Astrocyte of the cerebellum (primary cell): ENCODE measurements at regions not wholly inside any gene's neighbourhood (a gene's known extent, or its start where the extent isn't known, plus 50 kb on each side); places are given as distances from the start of the nearest gene placed in this dataset.
"Not testable (repeated sequence)": the region's sequence is repeated elsewhere in the genome, so short reads cannot be mapped to it uniquely, and the experiment has no call there.

Experiments
- DNase-seq: peaks from one replicate; pipeline ENCODE4 v3.0.0-alpha.2; 2011; ENCODE audit warnings: low read depth
- H3K4me3 ChIP-seq: 2 replicates; pipeline ENCODE4 v1.5.1; 2011; ENCODE audit warnings: mild to moderate bottlenecking, low read depth, low read length, moderate library complexity
- CTCF ChIP-seq: IDR thresholded peaks from 2 replicates; pipeline ENCODE4 v1.5.1; 2012; ENCODE audit warnings: low read length, low read depth, moderate library complexity, mild to moderate bottlenecking; ENCODE audit errors: missing control alignments
- in situ Hi-C: cut with HindIII; loops from 2 replicates; pipeline ENCODE4 v1.10.0; 2017; ENCODE audit warnings: low sequenced_read_pairs

- DNase-seq: no peak
- TF ChIP-seq CTCF: no peak
- in situ Hi-C loops: no loop called here
- H3K4me3 ChIP-seq: no peak overlapping the region
Observed at GRCh38 chr4:44984083-44984482, 257.7 kb upstream of the GNPDA2 start.

DNA sequence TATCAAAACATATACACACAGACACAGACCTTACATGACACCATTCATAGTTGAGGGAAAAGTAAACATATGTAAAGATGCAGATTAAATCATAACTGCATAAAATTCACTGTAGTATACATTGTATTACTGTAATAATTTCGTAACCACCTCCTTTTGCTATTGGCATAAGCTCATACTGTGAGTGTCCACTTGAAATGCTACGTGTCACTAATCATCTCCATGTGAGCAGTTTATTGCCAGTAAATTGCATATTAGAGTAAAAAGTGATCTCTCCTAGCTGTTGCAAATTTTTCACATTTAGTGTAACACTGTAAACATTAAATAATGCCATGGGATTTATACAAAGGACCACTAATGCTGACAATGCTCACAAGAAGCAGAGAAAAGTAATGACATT lies 256.7 kb upstream of the GNPDA2 start:
- in situ Hi-C loops: no loop called here
- no peak overlapping the region for H3K4me3 ChIP-seq
- DNase-seq: no peak
- TF ChIP-seq CTCF: no peak

DNA sequence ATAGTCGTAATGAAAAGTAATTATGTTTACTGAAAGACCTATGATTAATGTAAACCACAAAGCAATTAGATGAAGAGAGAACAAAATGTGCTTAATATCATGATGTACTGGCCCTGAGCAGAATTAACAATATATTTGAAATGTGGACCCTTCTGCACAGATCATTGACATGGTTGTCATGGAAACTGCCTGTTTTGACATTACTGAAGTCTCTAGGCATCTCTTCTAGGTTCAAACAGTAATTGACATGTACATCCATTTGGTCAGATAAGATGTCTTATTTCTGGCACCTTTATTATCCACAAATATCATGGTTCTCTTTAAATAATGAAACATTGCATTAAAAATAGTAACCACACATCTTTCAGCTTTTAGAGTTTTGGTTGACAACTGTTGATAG lies 251.7 kb upstream of the GNPDA2 start:
- H3K4me3 ChIP-seq: no peak overlapping the region
- TF ChIP-seq CTCF: no peak
- DNase-seq: no peak
- in situ Hi-C loops: no loop called here

DNA sequence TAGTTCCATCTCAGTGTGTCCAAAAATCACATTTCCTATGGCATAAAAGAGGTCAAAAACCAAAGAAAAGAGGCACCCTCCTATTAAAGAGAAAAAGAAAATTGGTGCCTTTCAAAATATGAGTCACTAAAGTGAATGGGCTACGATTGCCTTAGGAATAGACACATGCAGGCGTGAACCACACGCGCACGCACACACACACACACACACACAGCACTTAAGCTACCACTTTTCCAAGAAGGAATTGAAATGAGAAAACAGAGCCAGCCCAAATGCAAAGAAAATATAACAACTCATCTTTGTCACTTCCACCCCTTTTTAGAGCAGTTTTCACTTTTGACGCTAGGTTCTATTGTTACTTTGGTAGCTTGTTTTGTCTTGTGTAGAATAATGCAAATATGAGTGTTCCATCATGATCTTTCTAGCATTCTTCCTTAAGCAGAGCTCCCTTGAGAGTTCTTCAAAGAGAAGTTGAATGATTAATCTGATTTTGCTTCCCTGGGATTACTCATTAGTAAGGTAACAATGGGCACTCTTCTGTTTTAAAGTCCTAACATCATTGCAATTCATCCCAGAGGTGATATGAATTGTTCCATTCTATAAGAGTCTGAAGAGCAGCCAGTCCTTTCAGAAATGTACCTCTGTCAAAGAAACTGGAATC lies 239.2 kb upstream of the GNPDA2 start:
- in situ Hi-C loops: loop anchor here (5.0 kb wide), 1 partner anchor 117 kb away; no protein-coding TSS in a partner anchor
- no peak overlapping the region for H3K4me3 ChIP-seq
- DNase-seq: no peak
- TF ChIP-seq CTCF: no peak

DNA sequence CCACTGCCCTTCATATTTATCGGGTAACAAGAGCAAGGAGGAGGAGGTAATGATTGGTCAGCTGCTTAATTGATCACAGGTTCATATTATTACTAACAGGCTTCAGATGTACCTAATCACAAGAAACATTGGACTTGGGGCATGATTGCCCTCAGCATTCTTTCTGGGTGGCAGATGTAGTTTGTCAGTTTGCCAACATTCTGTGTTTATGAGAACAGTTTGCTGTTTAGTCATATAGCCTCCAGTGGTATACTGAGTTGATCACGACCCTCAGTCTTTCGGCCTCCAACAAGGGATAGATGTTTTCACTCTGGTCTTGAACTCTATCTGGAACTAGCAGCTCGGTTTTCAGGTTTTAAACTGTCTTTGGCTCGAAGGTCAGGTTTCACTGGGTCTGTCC lies 237.7 kb upstream of the GNPDA2 start:
- DNase-seq, in situ Hi-C loops, H3K4me3 ChIP-seq: not testable (repeated sequence)

DNA sequence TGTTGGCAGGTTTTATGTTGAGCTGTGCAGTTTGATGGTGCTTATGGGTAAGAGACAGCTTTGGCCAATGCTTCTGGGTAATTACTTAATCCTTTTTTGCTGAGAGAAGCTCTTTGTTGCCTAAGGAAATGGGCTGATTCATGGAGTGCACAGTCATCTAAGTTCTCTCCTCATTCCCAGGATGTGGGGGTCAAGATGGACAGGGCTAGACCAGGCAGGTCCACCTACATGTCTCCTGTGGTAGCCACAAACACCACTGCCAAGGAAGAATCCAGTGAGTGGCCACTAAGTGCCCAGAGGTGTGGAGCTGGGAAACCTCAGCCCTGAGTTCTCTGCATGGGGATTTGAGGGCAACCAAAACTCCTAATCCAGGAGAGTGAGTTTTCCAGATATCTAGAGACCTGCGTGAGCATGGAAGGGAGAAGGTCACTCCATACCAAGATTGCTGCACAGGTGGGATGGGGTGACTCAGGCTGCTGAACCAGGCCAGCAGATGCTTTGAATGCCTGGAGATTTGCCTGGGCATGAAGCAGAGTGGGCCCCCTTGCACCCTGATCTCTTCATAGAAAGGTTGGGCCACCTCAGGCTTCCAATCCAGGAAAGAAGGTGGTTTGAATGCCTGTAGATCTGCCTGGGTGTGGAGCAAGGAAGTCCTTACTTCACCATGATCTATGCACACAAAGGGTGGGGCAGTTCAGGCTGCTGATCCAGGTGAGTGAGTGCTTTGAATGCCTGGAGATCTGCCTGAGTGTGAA lies 234.8 kb upstream of the GNPDA2 start:
- DNase-seq: no peak
- in situ Hi-C loops: no loop called here
- no peak overlapping the region for H3K4me3 ChIP-seq
- no peak for TF ChIP-seq CTCF

GRCh38 chr4:44931720-44932119 lies 205.4 kb upstream of the GNPDA2 start:
- H3K4me3 ChIP-seq: no peak overlapping the region
- no peak for TF ChIP-seq CTCF
- in situ Hi-C loops: no loop called here
- no peak for DNase-seq
